ENCODE measurements at regions not wholly inside any gene's neighbourhood (a gene's known extent, or its start where the extent isn't known, plus 50 kb on each side); places are given as distances from the start of the nearest gene placed in this dataset.

DNA sequence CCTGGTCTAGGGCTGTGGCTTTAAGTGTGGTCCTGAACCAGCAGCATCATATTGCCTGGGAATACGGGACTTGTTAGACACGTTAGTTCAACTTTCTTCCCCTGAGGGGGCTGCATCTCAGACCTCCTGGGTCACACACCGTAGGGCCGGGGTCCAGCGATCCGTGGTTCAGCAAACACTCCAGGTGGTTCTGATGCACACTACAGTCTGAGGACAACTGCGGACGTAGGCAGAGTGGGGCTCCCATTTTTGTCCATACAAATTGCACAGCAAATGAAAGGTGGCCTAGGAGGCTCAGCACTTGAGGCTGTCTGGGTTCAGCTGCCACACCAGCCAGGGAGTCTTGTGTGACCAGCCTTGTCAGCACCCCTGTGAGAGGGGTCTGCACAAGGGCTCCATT is 233.1 kb downstream of the QKI start:
- no peak overlapping the region for H3K27ac Mint-ChIP-seq

DNA sequence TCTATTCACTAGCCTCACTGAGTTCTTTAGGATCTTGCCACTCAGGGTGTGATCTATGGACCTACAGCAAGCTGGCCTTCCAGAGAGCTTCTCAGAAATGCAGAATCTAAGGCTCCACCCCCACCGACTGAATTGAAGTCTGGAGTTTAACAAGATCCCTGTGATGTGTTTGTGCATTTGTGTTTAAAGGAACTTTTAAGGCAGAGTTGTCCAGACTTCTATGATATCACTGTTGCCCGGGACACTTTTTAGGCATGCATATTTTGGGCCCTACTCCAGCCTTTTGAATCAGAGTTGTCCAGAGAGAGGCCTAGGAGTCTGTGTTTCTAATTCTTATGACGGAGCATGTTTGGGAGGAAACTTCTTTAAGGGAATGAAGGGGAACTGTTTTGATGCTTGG is 232.3 kb downstream of the QKI start:
- H3K4me1 Mint-ChIP-seq (ENCODE audit: low read depth): no peaks in the 10 kb centered on the region
- H3K9me3 Mint-ChIP-seq: no peaks in the 10 kb centered on the region
- H3K27me3 Mint-ChIP-seq (ENCODE audit: low read depth): no peaks in the 10 kb centered on the region
- no peak overlapping the region for H3K4me3 Mint-ChIP-seq
- H3K27ac Mint-ChIP-seq: no peak overlapping the region
- no peaks in the 10 kb centered on the region for H3K36me3 Mint-ChIP-seq (ENCODE audit: low read depth)

More for the DNA sequence above, 233.1 kb downstream of the QKI start:
- Mint-ChIP-seq H3K36me3 (ENCODE audit: low read depth) (no peaks in the 10 kb centered on the region), H3K4me3 (no peak overlapping the region), H3K27me3 (ENCODE audit: low read depth) (no peaks in the 10 kb centered on the region), H3K4me1 (ENCODE audit: low read depth) (no peaks in the 10 kb centered on the region), H3K9me3 (no peaks in the 10 kb centered on the region)

DNA sequence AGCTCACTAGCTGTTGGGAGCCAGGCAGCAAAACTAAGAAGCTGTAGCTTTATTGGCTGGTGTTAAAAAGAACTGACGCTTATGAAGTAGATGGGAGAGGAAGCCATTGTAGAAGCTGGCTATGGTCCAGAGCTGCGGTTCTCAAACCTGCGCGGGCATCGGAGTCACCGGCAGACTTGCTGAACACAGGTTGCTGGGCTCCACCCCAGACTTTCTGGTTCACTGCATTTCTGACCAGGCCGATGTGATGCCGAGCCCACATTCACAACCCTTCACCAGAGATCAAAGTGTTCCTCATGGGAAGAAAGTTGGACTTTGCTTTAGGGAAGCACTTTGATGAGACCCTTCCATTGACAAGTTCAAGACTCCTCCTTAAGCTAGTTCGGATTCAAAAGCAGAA is 231.6 kb downstream of the QKI start:
- Mint-ChIP-seq H3K4me3 (no peak overlapping the region), H3K9me3 (no peaks in the 10 kb centered on the region), H3K4me1 (ENCODE audit: low read depth) (no peaks in the 10 kb centered on the region), H3K36me3 (ENCODE audit: low read depth) (no peaks in the 10 kb centered on the region), H3K27ac (no peak overlapping the region), H3K27me3 (ENCODE audit: low read depth) (no peaks in the 10 kb centered on the region)

DNA sequence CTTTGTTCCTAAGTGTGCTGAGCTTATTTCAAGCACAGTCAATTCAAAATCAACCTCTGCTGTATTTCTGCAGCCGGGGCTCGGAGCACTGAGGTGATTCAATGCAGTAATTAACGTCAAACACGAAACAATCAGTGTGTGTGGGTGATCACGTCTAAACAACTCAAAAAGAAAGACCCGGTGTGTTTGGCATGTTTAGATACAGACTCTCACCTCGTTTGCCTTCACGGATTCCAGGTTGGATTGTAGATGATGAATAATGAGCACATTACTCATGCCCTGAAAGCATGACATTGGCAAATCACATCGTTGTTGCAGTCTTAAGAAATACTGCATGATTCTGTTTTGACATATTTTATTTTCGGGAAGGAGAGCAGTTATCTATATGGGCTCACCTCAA is 231.0 kb downstream of the QKI start:
- H3K27ac Mint-ChIP-seq: no peak overlapping the region
- H3K4me1 Mint-ChIP-seq (ENCODE audit: low read depth): no peaks in the 10 kb centered on the region
- no peaks in the 10 kb centered on the region for H3K27me3 Mint-ChIP-seq (ENCODE audit: low read depth)
- no peaks in the 10 kb centered on the region for H3K36me3 Mint-ChIP-seq (ENCODE audit: low read depth)
- H3K4me3 Mint-ChIP-seq: no peak overlapping the region
- no peaks in the 10 kb centered on the region for H3K9me3 Mint-ChIP-seq

DNA sequence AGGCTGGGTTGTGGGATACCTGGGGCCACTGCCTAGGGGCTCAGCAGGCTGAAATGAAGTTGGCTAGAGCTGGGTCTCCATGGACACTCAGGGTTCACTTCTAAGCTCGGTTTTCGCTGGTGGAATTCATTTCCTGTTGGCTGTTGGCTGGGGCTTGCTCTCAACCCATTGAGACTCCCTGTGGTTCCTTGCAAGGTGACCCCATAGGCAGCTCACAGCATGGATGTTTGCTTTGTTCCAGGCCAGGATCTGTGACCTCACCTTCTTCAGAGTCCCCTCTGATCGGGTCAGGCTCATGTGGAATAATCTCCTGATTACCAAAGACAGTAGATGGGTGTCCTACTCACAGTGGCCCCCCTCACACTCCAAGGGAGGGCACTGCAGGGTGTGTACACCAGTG is 229.3 kb downstream of the QKI start:
- Mint-ChIP-seq H3K36me3 (ENCODE audit: low read depth) (no peaks in the 10 kb centered on the region), H3K27me3 (ENCODE audit: low read depth) (no peaks in the 10 kb centered on the region), H3K4me3 (no peak overlapping the region), H3K4me1 (ENCODE audit: low read depth) (no peaks in the 10 kb centered on the region), H3K9me3 (no peaks in the 10 kb centered on the region), H3K27ac (no peak overlapping the region)

DNA sequence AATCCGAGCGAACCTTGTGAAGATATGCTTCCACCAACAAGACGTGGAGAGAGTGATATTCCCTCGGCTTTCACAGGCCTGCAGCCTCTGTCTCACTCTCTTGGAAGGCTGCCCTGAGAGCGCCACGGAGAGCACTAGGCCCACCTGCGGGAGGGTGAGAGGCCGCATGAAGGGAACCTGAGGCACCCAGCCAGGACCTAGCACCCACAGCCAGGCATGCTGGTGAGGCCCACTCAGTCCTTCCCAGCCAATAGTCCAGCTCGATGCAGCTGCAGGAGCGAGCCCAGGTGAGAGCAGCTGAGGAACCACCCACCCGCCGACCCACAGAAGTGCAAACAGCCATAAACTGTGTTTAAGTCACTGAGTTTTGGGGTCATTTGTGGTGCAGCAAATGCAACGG is 227.2 kb downstream of the QKI start:
- Mint-ChIP-seq H3K9me3 (no peaks in the 10 kb centered on the region), H3K4me1 (ENCODE audit: low read depth) (no peaks in the 10 kb centered on the region), H3K36me3 (ENCODE audit: low read depth) (no peaks in the 10 kb centered on the region), H3K4me3 (no peak overlapping the region), H3K27me3 (ENCODE audit: low read depth) (no peaks in the 10 kb centered on the region), H3K27ac (no peak overlapping the region)

DNA sequence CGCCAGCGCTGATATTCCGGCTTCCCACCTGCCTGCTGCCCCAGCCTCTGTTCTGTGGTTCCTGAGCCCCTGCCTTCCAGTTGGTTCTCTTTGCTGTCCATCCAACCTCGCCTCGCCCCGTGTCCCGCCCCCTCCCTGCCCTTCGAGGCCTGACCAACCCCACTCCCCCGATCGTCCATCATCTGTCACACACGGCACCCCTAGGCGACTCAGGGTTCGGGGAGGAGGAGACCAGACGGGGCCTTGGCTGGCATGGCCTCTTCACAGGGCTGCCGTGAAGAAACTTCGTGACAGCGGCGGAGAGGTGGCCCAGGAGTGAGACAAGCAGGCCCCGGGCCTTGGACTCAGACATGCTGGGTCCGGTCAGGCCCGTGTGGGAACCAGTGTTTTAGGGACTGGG is 226.1 kb downstream of the QKI start:
- Mint-ChIP-seq H3K27me3 (ENCODE audit: low read depth) (no peaks in the 10 kb centered on the region), H3K36me3 (ENCODE audit: low read depth) (no peaks in the 10 kb centered on the region), H3K4me3 (no peak overlapping the region), H3K27ac (no peak overlapping the region), H3K9me3 (no peaks in the 10 kb centered on the region), H3K4me1 (ENCODE audit: low read depth) (no peaks in the 10 kb centered on the region)

DNA sequence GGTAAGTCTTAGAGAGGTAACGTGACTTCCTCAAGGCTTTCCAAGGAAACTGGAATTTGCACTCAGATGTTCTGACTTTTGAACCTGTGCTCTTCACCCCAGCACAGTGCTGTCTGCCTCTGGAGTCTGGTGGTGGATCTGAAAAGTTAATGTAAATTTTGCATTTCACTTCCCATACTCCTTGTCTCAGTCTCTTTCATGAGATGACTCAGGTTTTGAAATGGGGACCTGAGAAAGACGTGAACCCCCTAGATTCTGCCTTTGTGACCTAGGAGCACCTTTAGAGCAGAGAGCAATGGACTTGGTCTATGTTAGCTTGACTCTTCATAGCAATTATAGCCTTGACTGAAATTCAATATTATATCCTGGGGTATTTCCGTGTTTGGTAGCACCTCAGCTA is 223.0 kb downstream of the QKI start:
- no peaks in the 10 kb centered on the region for H3K27me3 Mint-ChIP-seq (ENCODE audit: low read depth)
- no peak overlapping the region for H3K27ac Mint-ChIP-seq
- H3K4me1 Mint-ChIP-seq (ENCODE audit: low read depth): no peaks in the 10 kb centered on the region
- H3K36me3 Mint-ChIP-seq (ENCODE audit: low read depth): no peaks in the 10 kb centered on the region
- H3K4me3 Mint-ChIP-seq: no peak overlapping the region
- peaks cover 3% of the 10 kb centered on the region for H3K9me3 Mint-ChIP-seq

DNA sequence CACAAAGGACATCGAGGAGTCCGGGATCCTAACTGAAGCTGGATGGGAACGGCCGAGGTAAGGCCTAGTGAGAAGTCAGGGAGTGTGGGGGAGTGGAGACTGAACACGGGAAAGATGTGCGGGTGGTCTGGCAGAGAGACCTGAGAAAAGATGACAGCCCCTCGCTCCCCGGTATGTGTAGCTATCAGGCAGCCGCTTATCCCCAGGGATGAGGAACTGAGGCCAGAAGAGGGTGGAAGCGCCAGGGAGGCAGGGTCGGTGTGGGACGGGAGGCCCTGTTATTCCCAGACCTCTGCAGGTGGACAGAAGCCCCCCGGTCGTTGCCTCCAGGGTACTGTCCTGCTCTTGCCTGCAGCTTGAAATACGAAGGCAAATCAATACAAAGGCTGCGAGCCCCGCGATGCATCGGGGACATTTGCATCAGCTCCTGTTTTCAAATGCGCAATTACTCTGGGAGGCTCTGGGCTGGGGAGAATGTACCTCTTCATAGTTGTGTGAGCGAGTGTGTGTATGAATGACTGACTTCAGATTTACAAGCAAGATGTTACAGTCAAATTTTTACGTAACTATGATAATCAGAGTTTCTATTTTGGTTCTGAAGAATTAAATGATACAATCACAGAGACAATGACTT is 221.3 kb downstream of the QKI start:
- Mint-ChIP-seq H3K36me3 (ENCODE audit: low read depth) (no peaks in the 10 kb centered on the region), H3K9me3 (peaks cover 3% of the 10 kb centered on the region), H3K27ac (no peak overlapping the region), H3K4me3 (no peak overlapping the region), H3K4me1 (ENCODE audit: low read depth) (no peaks in the 10 kb centered on the region), H3K27me3 (ENCODE audit: low read depth) (no peaks in the 10 kb centered on the region)

DNA sequence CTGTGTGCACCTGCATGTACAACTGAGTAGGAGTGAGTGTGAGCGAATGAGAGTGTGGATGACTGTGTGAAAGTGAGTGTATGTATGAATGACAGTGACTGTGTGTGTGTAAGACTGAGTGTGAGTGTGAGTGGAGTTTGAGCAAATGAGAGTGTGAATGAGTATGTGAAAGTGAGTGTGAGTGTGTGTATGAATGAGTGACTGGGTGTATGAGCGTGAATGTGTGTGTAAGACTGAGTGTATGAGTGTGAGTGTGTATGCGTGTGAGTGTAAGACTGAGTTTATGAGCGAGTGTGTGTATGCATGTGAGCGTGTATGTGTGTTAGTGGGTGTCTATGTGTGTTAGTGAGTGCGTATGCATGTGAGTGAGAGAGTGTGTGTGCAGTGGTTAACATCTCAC is 220.8 kb downstream of the QKI start:
- Mint-ChIP-seq H3K4me3 (no peak overlapping the region), H3K27me3 (ENCODE audit: low read depth) (no peaks in the 10 kb centered on the region), H3K9me3 (peaks cover 3% of the 10 kb centered on the region), H3K36me3 (ENCODE audit: low read depth) (no peaks in the 10 kb centered on the region), H3K4me1 (ENCODE audit: low read depth) (no peaks in the 10 kb centered on the region), H3K27ac (no peak overlapping the region)

DNA sequence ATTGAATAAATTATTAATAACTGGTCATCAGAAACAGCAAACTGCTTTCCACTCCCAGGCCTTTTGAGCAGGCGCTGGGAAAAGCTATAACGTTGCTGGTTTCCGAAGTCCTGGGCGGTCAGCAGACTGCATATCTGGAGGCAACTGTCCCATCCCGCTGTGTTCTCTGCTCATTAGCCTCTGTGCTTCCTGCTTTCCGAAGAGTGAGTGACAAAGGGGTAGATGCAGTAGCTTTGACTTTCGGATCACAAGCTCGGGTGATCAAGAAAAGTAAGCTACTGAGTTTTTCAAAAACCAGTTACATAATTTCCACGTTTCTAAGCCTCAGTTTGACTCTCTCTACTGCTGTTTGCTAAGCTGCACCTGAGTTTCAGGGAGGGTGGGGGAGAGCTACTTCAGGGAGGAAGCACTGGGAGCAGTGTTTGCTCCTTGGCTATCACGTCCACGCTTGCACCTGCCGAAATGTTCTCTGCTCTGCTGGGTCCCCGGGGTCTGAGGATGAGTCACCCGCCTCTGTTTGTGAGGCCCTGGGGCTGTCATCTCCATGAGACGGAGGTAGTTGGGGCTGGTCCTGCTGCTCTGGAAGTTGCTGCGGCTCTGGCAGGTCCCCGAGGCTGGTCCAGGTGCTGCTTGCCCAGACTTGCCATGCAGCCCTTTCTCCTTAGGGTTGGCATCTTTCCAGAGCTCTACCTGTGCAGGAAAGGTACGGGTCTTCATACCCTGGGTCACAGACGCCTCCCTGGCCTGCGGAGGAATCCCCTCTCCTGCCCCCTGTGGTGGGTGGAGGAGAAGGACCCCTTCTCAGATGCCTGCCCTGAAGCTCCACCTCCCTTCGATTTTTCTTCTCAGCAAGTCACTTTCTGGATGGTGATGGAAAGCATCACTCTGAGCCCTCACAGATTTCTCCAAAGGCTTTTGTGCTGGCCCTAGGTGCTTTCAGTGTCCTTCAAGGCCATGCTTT is 220.0 kb downstream of the QKI start:
- Mint-ChIP-seq H3K9me3 (peaks cover 3% of the 10 kb centered on the region), H3K27ac (no peak overlapping the region), H3K4me1 (ENCODE audit: low read depth) (no peaks in the 10 kb centered on the region), H3K36me3 (ENCODE audit: low read depth) (no peaks in the 10 kb centered on the region), H3K4me3 (no peak overlapping the region), H3K27me3 (ENCODE audit: low read depth) (no peaks in the 10 kb centered on the region)

DNA sequence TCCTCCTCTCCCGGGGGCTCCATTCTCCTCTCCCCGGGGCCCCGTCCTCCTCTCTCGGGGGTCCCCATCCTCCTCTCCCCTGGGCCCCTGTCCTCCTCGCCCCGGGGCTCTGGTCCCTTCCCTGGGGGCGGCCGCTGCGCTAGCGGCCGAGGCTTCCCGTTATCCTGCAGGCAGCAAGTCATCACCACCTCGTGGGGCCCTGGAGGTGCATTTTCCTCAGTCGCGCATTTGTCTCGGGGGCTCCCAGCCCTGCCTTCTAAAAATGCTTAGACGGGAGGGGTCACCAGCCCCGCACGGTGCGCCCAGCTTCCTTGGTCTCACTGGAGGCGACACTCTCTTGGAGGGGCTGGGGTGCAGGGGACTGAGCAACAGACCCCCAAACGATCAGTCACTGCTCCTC is 216.5 kb downstream of the QKI start:
- Mint-ChIP-seq H3K27me3 (ENCODE audit: low read depth) (no peaks in the 10 kb centered on the region), H3K4me3 (no peak overlapping the region), H3K9me3 (peaks cover 3% of the 10 kb centered on the region), H3K4me1 (ENCODE audit: low read depth) (no peaks in the 10 kb centered on the region), H3K27ac (no peak overlapping the region), H3K36me3 (ENCODE audit: low read depth) (no peaks in the 10 kb centered on the region)

DNA sequence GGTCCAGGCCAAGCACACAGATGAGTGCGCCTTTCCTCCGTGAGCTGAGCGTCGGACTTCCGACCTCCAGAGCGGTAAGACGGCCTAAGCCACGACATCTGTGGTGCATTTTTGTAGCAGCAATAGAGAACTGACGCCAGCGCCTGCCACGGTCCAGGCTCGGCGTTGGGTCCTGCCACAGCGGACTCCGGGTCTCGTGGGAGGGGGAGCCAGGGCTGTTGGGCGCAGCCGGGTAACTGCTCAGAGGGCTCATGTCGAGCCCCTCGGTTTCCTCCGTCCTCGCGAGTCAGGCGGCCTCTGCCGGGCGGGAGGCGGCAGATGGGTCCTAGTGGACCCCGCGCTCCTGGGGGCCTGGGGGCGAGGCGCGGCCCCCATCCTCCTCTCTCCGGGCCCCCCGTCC is 216.1 kb downstream of the QKI start:
- Mint-ChIP-seq H3K4me3 (no peak overlapping the region), H3K9me3 (peaks cover 3% of the 10 kb centered on the region), H3K27ac (no peak overlapping the region), H3K36me3 (ENCODE audit: low read depth) (no peaks in the 10 kb centered on the region), H3K27me3 (ENCODE audit: low read depth) (no peaks in the 10 kb centered on the region), H3K4me1 (ENCODE audit: low read depth) (no peaks in the 10 kb centered on the region)

DNA sequence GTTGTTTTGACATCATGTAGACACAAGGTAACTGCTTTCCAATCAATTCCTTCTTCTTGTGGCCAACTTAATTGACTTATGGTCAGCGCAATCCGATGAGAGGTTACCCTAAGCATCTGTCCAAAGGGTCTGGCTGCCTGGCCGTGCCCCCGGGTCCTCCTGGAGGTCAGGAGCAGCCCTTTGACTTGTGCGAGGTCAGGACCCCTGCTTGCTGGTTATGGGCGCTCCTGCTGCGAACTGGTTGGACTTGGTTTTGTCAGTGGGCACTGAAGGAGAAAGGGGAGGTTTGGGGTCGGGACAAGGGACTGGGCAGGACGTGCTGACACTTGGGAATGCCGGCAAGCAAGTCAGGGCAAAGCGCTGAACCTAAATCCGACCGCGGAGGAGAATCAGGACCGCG is 215.6 kb downstream of the QKI start:
- Mint-ChIP-seq H3K27ac (no peak overlapping the region), H3K4me3 (no peak overlapping the region), H3K27me3 (ENCODE audit: low read depth) (no peaks in the 10 kb centered on the region), H3K9me3 (peaks cover 3% of the 10 kb centered on the region), H3K36me3 (ENCODE audit: low read depth) (no peaks in the 10 kb centered on the region), H3K4me1 (ENCODE audit: low read depth) (no peaks in the 10 kb centered on the region)

Data from T-helper 1 cell treated with Interleukin-12 subunit alpha and Interleukin-12 subunit beta and Interleukin-4 antibody, amounts not matched to agents 30 μg/mL and 1 μg/mL, for 36 hours (primary cell).